Stimulated activated CD8-positive, alpha-beta memory T cell treated with anti-CD3 and anti-CD28 coated beads, Interleukin-4, amount 100 ng/mL, for 48 hours (primary cell): ENCODE measurements at regions not wholly inside any gene's neighbourhood (a gene's known extent, or its start where the extent isn't known, plus 50 kb on each side); places are given as distances from the start of the nearest gene placed in this dataset.

Experiments
- DNase-seq: peaks from one replicate; pipeline ENCODE4 v3.0.0-alpha.2; 2020

GRCh38 chr17:15108992-15109391 lies 156.1 kb downstream of the PMP22 start:
- no peak for DNase-seq

DNA sequence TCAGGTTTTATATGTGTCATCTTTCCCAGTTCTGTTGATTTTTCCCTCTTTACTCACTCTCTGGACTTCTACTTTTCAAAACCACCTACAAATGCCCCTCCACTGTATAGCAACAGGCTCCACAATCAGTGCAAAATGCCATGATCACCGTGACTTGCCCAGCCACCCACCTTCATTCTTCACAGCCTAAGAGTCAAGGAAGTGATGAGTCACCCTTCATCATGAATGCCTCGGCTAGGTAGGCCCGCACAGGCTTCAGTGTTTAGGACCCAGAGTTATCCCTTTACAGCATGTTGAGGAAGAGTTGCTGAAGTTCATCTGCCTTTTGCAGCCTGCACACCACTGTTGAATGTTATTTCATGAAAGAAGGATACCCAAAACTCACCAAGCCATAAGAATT lies 158.6 kb downstream of the PMP22 start:
- no peak for DNase-seq

DNA sequence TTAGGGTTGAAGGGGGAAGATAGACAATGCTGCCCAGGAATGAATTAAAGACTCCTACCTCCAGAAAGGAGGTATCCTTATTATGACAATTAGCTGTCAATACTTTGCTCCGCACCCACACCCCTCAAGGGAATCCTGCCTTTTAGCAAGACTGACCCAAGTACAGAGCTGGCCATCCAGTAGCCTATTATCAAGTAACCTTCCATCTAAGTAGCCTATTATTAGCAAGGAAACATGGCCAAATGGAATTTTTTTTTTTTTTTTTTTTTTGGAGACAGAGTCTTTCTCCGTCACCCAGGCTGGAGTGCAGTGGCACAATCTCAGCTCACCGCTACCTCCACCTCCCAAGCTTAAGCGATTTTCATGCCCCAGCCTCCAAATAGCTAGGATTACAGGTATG lies 161.3 kb downstream of the PMP22 start:
- DNase-seq, result no peak

DNA sequence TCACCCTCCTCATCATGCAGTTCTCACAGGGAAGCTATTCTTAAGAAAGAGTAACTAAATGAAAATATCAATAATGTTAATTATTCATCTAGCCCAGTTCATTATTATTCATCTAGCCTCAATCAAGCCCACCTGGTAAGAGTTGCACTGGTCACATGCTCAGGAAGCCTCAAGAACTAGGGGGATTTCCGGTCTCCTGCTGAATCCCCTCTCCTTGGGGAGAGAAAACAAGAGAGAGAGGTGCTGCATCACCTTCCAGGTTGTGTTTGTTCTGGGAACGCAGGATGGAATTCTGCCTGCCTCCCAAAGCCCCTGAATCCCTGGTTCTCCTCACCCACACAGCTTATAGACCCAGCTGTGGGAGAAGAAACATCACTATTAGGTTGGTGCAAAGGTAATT lies 164.0 kb downstream of the PMP22 start:
- no peak for DNase-seq

- no peak for DNase-seq
Measured at GRCh38 chr17:15096511-15096910, 168.6 kb downstream of the PMP22 start.

DNA sequence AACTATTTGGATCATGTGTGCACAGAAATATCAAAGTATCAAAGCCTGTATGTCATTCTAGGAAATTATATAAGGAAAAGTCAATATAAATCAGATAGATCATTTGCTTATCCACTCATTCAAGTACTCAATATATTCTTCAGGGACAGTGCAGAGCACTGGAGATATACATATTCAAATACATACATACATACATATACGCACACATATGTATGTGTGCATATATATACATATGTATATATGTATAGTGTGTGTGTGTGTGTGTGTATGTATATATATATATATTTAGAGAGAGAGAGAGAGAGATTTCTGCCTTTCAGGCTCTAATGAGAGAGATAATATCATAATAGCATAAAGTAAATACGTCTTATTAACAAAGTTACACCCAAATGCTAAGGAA lies 169.2 kb downstream of the PMP22 start:
- DNase-seq, result no peak

GRCh38 chr17:15092762-15093161 lies 172.4 kb downstream of the PMP22 start:
- no peak for DNase-seq

DNA sequence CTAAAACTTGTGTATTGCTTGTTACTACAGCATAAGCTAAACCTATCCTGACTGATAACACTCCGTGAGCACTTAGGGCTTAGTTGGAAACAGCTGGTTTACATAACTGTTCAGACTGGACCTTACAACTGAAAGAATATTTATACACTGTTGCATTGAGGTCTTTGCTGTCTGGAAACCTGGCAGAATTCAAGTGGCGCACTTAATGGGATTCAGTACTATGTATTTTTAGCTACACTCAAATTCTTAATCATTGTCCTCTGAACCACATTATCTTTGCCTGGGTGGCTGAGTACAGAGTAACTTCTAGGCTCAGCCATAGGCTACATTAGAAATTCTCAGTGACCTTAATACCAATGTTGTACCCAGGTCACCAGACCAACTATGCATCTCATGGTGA lies 172.9 kb downstream of the PMP22 start:
- no peak for DNase-seq

DNA sequence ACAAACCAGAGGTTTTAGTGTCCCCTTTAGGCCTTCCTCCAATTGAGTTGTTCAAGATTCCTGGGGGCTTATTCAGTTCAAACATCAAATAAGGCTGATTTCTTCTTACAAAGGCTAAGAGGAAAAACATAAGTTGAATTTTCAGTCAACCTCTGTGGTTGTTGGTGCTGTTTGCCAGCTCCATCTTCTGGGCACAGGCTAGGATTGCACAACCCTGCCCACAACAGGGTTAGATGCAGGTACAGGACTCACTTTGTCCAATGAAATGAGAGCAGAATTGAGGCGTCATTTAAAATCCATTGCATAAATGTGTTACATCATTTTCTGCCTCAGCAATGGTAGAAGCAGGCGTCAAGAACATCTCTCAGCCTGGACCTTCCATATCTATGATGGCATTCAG lies 173.3 kb downstream of the PMP22 start:
- no peak for DNase-seq

GRCh38 chr17:15090533-15090932 lies 174.6 kb downstream of the PMP22 start:
- no peak for DNase-seq

DNA sequence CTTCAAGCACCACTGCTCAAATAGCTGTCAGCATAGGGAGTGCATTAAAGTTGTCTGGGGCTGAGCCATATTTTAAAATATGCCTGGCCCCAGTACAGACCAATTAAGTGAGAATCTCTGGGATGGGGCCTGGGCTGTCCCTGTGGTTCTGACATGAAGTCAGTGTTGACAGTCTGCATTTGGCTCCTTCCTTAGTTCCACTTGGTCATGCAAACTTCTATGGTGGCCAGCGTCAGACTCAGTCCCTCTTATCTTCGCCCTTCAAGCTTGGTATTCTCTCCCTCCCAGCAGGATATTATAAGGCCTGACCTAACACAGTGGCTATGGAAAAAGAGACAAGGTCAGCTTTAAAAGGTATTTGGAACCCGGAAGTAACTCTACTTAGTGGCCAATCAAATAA lies 177.2 kb downstream of the PMP22 start:
- DNase-seq, result no peak

- no peak for DNase-seq
Measured at GRCh38 chr17:15086776-15087295, 178.3 kb downstream of the PMP22 start.

DNA sequence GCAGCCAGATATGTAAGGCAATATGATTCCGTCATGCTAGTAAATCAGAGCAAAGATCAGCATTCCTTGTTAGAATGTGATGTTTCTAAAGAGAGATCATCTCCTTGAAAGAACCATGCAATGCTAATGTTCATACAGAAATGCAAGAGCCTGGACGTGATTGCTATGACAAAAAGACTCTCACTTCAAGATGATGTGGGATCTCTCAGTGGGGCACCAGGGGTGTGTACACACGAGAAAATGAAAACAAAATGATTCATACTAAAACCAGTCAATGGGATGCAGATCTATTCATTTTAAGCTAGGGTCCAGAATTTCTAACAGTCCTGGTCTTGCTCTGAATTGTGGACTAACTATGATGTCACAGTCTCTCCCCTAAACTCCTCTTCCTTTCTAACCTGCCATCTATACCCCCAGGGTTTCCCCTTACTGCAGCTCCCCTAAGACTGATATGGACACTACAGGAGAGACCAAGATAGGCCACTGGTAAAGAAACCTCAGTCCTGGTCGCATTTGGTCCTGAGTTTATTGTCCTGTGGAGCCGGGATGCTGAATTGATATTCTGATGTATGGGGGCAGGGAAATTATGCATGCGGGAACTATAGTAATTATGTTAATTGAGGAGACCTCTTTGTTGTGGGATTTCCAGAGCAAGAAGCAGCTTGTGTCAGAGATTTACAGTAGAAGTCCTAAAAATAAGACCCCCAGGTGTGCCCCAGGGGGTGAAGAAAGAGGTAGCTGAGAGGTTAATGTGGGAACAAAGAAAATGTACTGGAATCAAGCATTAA lies 179.0 kb downstream of the PMP22 start:
- no peak for DNase-seq

DNA sequence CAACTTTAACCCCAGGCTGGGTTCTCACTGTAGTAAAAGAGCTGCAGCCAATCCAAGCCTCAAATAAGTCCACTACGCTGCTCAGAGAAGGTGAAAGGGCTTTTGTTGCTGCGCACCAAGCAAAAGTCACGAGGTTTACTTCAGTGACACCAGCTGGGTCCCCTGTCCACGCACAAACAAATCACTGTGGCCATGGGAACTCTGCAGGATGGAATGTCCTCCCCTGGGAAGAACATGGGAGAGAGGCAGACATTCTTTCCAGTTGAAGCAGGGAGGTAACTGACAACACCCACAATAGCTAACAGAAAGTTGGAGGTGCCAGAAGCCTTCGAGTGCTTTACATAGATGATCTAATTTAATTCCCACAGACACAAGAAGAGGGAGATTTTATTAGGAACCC lies 181.9 kb downstream of the PMP22 start:
- no peak for DNase-seq

DNA sequence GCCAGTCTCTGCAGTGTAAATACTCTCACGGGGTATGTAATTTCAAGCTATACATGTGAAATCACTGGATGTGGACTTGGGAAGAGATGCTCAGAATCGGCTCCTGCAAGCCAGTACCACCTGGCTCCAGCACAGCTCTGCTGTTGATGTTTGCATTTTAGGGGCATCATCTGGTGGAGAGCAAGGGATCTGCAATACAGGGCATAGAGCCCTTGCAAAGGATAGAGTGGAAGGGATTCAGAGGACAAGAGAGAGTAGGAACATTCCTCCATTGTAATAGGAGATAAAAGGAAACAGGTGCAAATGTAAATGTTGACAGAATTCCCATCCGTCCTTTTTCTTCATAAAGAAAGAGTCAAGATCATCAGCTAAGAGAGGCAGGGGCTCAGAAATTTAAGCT lies 184.1 kb downstream of the PMP22 start:
- no peak for DNase-seq

DNA sequence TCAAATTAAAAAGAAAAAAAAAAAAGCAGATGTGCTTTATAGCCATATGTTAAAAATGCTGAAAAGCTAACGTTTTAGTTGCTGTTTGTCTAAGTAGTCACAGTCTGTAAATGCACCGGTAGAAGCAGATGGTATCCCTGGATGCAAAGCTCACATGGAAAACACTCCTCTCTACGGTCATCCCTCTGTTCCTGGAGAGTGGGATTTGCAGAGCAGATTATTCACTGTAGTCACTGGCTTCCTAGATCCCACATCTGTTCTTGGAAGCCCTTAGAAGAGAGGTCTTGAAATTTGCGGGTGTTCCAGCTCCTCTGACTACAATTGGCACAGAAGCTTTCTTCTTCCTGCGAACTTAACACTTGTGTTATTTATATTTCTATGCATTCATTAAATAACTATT lies 186.6 kb downstream of the PMP22 start:
- no peak for DNase-seq

GRCh38 chr17:15076991-15077663 lies 188.0 kb downstream of the PMP22 start:
- no peak for DNase-seq

DNA sequence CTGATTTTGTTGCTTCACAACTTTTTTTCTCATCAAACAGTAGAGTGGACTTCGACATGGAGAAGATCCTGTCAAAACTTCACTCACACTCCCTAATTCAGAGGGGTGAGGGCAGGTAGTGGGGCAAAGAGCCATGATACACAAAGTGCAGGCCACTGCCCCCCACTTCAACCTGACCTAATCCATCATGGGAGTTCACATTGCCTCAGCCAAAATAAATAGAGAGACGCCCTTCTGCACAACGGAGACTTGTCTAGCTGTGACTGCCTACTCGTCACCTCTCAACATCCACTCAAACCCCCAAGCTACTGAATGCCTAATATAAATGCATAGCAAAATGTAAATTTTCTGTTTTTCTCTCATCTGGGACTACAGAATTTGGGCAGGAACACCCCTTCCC lies 213.2 kb downstream of the PMP22 start:
- no peak for DNase-seq

GRCh38 chr17:15049795-15050160 lies 215.3 kb downstream of the PMP22 start:
- no peak for DNase-seq

GRCh38 chr17:15048933-15049794 lies 216.0 kb downstream of the PMP22 start:
- no peak for DNase-seq

- DNase-seq, result no peak
Measured at GRCh38 chr17:15048381-15048780, 216.7 kb downstream of the PMP22 start.

DNA sequence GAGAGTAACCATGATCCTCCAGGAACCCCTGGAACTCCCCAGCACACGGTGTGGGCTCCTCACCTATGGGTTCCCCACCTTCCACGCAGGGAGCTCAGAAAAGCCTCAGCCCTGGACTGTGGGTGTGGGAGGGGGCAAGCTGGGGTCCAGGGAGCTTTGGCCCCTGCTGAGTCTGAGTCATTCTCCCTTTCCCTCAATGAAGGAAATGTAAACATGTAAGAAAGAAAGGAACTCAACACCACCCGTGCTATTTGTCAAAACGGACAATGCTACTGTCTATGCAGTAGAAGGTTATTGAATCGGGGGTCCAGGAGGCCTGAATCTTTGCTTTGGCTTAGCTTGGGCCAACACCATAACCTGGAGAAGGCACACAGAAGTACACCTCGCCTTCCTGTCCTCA lies 222.8 kb downstream of the PMP22 start:
- no peak for DNase-seq

GRCh38 chr17:15039366-15039765 lies 225.8 kb downstream of the PMP22 start:
- DNase-seq, result no peak

DNA sequence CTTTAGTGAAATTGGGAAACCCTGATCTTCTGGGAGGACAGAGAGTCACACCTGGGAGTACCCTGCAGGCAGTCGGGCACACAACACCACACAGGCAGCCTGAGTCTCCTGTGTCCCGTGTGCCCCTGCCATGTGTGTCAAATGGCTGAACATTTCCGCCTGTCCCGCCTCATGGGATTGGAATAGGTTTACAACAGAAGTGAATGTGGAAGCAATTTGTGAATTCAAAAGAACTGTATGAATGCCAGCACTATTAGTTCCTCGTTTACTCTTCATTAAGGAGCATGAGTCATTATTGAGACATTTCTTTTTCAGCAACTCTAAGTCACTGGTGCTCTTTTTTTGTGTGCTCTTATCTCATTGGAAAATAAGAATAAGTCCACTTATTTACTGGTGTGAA lies 226.5 kb downstream of the PMP22 start:
- no peak for DNase-seq
